Dermis microvascular lymphatic vessel endothelial cell (primary cell): ENCODE measurements at regions not wholly inside any gene's neighbourhood (a gene's known extent, or its start where the extent isn't known, plus 50 kb on each side); places are given as distances from the start of the nearest gene placed in this dataset.
"Not testable (repeated sequence)": the region's sequence is repeated elsewhere in the genome, so short reads cannot be mapped to it uniquely, and the experiment has no call there.

Experiments
- DNase-seq, 2 donors: peaks; one replicate each; pipeline versions ENCODE4 v3.0.0 to v3.0.0-alpha.2; 2010; ENCODE audit warnings: low read depth in 2 of 2

DNA sequence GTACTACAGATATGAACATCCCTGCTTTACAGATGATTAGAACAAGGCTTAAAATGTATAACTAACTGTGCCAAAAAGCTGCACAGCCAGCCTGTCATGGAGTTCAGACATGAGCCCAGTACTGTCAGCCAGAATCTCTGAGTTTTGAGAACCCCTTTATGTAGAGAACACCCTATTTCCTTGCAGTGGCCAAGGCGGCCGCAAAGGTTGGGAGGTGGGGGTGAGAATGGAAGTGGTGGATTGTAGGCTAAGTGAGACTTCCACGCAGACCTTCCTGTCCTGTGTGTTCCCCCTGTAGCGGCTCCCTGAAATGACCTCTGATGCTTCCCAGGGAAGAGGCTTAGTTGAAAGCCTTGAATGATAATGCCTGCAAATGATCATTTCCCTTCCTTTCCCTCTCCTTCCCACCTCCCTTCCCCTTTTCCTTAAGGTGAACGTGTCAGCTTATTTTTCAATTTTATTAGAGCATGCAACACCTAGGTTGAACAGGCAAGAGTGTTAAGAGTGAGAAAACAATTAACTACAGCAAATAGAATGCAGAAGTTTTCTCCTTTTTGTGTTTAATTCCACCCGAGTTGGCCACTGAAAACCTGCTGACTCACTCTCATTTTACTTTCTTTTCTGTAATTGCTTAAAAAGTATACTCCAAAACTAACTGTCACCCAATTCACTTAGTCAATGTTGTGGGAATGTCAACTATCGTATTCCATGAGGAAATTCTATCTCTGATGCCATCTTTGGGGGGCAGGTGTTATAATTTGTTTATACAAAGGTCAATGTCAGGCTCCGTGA lies 167.0 kb upstream of the EDNRB start:
- no peak for DNase-seq

DNA sequence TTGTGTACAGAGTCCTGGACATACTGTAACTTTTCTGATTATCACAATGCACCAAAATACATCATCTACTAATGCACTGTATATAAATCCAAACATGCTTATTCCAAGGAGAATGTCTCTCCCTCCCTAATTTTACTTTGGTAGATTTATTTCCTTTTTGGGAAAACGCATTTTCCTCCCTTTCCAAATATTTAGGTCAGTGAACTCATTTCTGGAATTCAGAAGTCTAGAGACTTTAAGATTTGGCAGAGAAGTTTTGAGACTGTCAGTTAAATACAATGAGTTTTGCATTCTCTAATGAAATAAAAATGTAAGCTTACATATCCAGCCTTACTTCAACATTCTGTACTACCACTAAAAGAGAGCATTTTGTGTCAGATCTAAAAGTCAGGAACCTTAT lies 165.8 kb upstream of the EDNRB start:
- no peak for DNase-seq

DNA sequence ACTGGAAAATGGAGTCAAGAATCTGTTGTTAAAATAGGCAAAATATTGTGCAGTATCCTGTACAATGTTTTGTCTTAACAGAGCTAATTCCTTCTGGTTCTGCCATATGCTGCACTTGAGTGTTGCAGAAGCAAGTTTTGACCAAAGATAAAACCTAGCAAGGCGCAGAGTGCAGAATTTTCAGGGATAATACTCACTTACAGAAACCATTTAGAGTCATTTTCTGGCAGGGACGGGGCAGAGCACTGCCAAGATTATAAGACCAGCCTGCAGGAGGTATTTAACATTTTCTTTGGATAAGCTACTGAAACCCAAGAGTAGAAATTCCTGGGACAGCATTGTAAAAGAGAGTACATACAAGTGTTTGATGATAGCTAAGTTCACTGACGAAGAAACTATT lies 159.5 kb upstream of the EDNRB start:
- DNase-seq = no peak

DNA sequence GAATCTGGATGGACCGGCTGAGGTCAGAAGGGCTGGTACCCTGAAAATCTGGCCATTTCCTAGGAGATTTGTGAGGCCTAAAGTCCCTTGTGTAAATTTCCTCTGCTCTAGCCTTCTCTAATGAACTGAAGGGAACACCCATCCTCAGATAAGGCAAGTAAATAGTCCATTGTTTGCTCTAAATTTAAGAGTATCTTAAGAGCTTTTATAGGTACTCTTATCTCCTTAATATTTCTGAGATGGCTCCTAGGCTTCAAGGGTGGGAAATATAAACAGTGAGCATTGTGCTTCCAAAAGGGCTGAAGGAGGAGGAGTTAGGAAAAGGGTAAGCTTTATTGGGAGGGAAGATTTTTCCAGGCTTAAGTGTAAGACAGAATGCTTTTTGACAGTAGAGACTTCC lies 148.7 kb upstream of the EDNRB start:
- no peak for DNase-seq

DNA sequence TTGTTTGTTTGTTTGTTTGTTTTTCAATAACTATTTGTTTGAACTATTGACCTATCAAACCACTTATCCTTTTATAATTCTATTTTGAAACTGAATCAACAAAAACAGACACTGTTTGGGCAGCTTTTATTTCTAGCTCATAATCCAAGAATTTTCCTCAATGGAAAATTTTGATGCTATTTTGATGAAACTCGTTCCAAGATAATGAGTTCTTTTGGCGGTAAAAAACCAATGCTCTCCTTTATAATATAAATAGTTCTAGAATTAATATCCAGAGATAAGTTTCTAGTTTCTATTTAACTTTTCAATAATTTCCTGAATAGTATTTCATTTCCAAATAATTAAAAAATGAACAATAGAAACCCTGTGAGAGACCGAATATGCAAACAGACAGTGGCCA lies 146.5 kb upstream of the EDNRB start:
- DNase-seq = no peak

DNA sequence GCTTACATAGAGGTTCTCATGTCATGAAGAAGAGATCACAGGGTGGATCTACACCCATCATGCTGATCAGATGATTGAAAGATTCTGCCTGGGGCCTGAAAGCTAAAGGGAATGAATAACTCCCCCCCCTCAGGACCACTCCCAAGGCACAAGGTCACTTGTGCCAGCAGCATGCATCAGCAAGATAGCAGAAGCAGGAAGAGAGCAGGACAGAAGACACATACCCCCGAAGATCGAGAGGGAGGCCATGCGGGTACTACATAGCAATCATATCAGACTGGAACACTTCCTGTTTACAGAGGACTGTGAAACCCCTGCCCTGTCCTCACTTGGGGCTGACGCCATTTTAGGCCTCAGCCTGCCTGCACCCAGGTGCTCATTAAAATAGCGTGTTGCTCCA lies 143.2 kb upstream of the EDNRB start:
- DNase-seq = no peak

DNA sequence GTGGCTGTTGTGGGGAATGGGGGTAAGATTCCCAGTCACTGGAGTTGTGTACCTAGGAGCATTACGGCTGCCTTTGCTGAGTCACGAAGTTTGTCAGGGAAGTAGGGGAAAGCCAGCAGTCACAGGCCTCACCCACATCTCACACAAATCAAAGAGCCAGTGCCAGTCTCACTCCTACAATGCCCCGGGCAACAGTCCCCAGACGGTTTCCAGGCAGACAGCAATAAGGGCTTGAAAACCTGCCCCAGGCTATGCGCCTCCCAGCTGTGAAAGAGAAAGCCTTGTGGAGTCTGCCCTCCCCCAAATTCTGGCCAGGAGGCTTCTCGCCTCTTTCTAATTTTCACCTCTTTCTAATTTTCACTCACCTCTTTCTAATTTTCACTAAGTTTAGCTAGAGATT lies 142.3 kb upstream of the EDNRB start:
- no peak for DNase-seq

DNA sequence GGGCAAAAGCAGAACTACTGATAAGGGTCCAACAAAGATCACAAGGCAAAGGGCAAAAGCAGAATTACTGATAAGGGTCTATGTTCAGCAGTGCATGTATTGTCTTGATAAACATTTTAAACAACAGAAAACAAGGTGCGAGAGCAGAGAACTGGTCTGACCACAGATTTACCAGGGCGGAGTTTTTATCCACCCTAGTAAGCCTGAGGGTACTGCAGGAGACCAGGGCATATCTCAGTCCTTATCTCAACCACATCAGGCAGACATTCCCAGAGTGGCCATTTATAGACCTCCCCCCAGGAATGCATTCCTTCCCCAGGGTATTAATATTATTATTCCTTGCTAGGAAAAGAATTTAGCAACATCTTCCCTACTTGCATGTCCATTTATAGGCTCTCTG lies 138.2 kb upstream of the EDNRB start:
- DNase-seq = not testable (repeated sequence)

DNA sequence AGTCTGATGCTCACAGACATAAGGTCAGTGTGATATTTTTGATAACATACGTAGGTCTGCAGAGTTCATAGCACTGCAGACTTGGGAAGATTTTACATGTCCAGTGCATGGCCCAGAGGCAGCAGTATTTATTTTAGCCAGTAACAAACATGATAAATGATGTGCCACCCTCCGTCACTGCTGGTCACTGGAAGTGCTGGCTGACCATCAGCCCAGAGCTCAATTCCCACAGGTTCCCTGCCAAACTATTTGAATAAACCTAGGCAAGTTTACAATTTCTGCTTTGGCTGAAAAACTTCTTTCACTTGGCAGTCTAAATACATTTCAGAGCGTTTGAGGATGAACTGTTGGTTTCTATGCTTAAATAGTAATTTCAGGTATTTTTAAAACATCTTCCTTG lies 135.5 kb upstream of the EDNRB start:
- DNase-seq = no peak

DNA sequence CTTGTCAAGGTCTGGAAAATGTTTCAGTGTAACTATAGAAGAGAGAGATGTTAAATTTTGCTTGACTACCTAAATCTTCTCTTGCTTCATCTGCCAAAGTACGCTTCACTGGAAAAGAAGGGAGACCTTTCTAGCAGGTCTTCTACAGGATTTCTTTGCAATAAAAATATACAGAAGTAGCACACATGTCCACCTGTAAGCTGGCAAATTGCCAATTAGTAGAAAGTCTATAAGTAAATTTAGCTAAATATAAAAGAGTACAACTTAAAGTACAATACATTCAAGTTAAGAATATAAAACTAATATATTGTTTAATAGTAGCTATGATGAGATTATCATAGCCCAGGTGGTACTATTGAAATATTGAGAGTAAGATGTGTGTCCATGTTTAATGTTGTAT lies 128.5 kb upstream of the EDNRB start:
- no peak for DNase-seq

DNA sequence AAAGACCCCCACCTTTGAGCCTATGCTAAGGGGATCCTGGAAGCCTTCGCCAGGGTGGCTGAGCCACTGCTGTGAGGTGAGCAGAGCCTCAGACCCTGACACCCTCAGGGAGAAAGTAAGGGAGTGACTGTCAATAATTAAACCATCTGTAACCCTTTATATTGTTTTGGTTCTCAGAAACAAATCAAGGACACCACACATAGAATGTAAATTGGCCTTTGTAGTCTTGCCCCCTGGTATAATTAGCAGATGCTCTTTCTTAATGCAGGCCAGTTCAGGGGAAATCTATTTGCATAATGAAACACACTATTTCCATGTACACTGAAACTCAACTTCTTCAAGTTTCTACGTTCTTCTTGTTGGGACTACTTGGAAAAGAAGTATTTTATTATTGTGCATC lies 127.7 kb upstream of the EDNRB start:
- no peak for DNase-seq

DNA sequence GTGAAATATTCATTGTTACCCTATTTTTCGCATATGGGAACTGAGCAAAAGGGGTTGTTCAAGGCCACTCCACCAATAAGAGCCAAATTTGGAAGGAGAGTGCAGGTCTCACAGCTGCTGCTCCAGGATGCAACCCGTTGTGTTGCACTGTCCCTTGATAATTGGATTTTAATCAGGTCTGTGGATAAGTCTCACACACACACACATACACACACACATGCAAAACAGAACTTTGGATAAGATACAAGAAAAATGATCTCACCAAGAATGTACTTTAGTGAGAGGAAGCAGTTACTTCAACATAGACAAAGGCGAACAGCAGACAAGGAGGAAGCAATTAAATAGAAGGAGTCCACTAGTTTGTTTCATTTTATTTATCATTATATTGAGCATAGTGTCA lies 127.3 kb upstream of the EDNRB start:
- peak in 1 of 2 donors; percentile 67 for DNase-seq

DNA sequence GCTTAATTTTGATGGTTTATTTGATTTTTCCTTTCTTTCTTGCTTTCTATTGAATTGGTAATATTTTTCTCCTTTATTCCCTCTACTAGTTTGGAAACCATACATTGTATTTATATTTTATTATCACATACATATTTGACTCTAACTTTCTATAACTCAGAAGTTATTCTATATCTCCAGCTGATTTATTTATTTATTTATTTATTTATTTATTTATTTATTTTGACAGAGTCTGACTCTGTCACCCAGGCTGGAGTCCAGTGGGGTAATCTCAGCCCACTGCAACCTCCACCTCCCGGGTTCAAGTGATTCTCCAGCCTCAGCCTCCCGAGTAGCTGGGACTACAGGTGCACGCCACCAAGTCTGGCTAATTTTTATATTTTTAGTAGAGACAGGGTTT lies 122.7 kb upstream of the EDNRB start:
- not testable (repeated sequence) for DNase-seq

DNA sequence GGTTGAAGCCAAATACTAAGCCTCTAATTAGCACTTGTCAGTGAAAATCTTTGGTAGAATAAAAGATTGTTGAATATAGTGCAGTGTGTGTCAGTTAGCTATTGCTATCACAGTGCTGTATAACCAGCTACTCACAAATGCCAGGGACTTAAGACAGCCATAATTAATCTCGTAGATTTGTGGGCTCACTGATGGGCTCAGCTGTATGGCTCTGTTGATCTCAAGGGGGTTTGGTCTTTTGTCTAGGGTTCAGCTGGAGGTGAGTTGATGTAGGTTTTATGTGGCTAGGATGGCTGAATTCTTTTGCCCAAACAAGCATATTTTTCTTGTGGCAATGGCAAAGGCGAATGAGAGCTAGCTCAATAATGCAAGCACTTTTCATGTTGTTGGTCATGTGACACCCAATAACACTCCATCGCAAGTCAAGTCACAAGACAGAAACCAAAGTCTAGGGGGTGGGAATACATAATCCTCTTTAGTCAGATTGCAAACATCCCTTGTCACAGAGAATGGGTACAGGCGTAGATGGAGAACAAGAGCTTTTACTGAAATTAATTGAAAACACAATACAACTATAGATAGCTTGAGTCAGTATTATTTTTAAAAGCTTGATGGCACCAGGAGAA lies 121.7 kb upstream of the EDNRB start:
- no peak for DNase-seq

DNA sequence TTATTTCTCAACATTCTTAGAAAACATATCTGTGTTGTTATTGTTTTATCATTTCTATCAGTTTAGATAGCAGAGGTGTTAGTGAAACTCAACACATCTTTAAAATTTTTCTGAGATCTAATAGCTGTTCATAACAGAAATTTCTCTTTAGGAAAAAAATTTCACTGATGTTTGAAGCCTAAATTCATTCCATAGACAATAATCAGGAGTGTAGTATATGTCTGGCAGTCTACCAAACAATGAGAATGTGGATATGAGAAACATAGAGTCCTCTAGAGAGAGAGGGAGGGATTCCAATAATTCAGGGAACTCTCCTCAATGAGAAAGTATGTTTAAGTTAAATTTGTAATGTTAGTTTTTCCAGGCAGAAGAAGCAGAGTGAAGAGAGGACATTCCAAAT lies 118.2 kb upstream of the EDNRB start:
- DNase-seq = no peak

DNA sequence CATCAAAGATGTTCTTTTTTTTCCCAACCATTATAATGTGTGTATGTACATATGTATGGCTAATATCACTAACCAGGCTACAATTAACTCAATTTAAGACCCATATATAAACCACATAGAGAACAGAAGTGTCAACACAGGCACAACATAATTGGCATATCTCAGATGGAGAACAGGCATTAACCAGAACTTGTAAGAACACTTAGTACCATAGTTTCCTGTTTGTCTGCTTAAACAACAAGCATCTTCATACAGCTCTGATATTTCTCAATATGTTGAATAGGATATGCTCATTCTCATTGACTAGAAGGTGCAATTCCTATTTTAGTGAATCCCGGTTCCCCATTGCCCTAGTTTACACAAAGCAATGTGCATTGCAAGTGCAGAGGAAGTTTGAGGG lies 116.9 kb upstream of the EDNRB start:
- DNase-seq = no peak

DNA sequence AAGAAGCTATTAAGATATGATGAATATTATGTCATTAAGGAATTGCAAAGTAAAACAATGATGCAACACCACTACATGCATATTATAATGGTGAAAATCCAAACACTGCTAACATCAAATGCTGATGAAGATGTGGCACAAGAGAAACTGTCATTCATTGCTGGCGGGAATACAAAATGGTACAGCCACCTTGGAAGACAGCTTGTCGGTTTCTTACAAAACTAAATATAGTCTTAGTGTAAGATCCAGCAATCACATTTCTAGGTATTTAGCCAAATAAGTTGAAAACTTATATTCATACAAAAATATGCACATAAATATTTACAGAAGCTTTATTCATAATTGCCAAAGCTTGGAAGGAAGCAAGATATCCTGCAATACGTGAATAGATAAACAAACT lies 114.9 kb upstream of the EDNRB start:
- DNase-seq = no peak

DNA sequence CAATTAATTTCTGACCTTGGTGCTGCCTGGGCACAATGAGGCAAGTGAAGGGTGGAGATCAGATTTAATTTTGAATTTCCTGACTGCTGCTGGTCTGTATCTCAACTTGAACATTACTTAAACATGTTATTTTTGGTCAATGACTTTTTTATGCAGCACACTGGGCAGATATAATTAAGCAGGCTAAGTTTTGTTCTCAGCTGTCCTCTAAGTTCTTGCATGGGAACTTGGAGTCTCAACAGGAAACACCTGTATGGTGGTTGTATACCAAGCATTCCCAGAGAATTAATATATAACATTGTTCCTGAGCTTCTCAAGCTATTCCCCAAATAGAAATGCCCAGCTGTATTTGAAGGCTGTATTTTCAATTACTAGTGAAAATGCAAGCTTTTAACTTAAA lies 113.5 kb upstream of the EDNRB start:
- peak in 1 of 2 donors; percentile 95 for DNase-seq

DNA sequence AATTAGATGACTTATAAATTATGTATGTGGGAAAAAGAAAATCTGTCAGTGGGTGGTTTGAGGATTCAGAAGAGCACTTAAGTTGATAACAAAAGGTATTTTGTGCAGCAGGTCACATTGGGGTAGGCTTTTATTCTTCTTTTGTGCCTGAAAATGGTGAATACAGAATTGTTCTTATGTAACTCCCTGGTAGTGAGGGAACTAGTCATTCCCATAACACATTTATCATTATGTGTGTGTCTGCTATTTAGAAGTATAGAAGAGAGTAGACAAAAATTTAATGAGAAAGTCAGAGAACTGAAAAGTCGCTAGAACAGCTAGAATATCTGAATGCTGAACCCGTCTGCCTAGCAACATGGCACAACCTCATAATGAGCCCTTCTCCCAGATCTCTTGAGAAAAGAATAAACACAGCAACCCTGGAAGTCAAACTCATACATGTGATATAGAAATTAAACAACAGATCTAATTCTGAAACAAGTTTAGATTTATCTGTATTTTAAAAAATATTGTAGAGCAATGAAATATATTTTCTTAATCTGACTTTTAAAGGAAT lies 111.8 kb upstream of the EDNRB start:
- no peak for DNase-seq

DNA sequence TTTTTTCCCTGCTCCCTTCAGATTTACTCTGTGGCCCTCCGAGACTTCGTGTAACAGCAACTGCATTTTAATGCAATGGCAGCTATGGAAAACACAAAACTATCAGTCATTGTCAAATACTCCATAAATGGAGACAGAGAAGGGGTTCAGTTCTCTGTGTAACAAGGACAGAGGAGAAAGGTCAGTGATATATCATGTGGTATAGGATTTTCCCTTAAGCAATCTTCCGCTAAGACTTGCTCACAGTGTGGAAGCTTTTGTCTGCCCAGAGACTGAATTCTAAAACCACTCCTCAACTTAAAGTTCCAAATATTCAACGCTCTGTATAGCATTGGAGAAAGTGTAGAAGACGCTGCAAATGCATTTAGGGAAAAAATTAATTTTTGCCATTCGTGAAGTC lies 111.3 kb upstream of the EDNRB start:
- no peak for DNase-seq

DNA sequence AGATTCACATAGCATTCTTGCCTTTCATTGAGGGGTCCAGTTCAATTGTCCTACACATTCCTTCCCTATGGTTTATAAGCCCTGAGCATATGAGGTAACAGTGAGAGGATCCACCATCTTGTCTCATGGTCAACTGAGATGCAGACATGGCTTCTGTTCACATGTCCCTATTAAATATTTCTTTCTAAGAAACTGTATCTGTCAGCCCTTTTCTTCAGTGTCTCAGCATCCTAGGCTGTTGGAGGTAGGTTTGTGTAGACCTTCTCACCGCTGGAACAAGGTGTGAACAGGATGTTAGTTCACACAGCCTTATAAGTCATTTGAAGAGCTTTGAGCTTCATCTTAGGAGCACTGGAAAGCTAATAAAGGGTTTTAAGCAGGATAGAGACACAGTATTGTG lies 110.3 kb upstream of the EDNRB start:
- DNase-seq = no peak

DNA sequence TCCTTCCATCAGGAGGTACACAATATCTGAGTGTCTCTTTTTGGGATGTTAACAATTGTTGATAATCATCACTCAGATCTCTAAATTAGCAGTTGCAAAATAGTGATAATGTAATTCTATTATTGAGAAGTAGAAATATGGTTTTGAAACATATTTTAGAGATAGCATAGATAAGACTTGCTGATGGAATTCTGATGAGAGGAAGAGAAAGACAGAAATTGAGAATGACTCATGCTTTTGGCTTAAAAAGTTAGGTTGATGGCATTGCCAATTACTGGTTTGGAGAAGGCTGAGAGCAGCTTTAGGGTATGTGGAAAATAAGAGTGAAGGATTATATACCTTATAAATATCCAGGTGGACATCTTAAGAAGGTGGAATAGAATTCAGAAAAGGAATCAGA lies 106.4 kb upstream of the EDNRB start:
- no peak for DNase-seq

DNA sequence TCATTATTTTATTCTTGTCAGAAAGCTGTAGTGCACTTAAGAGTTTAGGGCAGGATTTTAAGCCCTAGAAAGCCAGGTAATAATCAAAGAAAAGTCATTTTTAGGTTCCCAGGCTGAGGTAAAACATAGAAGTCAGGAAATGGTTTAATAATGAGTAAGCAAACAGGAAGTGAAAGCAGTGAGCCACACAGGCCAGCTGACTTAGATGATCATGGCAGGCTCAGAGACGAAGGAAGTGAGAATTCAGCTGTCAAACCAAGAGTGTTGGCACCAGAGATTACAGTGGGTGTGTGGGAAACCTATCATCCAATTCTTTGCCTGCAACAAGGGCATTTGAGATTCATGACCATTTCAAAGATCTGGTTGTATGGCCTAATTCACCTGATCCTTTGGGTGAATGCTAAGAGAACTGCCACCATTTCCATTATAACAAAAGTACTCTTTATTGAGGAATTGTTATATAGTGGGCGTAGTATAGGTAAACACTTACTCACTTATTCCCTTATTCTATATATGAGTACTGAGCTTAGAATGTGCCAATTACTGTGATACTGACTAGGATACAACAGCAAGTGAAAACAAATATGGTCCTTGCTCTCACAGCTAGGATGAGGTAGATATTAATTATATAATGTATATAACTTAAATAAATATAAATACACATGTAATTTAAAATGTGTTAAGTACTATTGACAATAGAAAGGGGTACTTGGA lies 103.7 kb upstream of the EDNRB start:
- peak; percentile 89 to 98 for DNase-seq
